CD4-positive, alpha-beta T cell treated with Interleukin-4 for 4 hours (primary cell): ENCODE measurements at regions not wholly inside any gene's neighbourhood (a gene's known extent, or its start where the extent isn't known, plus 50 kb on each side); places are given as distances from the start of the nearest gene placed in this dataset.

Experiments used
- DNase-seq: peaks from one replicate; pipeline ENCODE4 v3.0.0-alpha.2; 2020

DNA sequence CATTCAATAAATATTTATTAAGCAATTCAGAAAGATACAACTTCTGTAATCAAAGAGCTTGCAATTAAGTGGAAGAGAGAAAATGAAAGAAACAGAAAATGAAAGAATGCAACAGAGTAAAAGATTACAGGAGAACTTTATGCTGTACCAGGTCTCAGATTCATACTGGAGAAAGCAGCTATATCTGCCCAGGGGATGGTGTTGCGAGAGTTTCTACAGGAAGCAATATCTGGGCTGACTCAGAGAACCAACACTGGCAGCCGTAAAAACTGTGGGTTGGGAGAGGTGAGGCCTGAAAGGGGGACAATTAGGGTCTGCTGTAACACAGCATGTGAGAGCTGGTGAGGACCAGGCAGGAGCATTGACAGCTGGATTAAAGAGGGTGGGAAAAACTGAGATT, 256.7 kb upstream of the TCF21 start:
- DNase-seq: no peak

DNA sequence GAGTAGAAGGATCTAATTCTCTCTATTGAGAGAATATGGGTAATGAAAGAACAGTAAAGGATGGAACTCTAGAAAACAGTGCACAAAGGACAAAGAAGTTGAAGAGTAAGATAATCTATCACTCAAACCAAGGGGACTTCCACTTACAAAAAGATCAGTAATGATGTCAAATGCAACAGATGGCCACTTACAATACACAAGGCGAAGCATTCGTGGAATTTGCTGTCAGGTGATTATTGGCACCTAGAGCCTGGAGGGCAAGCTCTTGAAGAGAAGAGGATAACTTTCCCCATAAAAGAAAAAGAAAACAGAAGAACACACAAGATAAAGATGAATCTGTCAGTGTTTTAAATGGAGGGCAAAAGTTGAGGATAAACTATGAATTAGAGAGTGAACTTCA, 256.0 kb upstream of the TCF21 start:
- no peak for DNase-seq

GRCh38 chr6:133634474-133634873, 254.4 kb upstream of the TCF21 start:
- no peak for DNase-seq

DNA sequence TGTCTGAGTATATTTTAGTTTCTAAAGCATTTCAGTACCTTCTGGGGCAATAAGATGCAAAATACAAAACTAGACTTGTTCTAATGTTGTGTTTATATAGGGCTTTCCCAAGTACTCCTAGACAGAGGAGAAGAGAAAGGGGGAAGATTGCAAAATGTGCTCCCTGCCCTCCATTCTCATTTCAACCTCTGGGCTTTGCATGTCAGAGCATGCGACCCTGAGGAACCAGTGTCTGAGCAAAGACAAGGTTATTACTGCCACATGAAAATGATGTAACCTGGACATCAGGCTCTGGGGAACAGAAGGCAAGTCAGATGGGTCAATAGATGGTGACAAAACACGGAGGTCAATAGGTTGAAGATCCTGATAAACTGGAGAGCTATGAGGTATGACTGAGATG, 253.5 kb upstream of the TCF21 start:
- no peak for DNase-seq

DNA sequence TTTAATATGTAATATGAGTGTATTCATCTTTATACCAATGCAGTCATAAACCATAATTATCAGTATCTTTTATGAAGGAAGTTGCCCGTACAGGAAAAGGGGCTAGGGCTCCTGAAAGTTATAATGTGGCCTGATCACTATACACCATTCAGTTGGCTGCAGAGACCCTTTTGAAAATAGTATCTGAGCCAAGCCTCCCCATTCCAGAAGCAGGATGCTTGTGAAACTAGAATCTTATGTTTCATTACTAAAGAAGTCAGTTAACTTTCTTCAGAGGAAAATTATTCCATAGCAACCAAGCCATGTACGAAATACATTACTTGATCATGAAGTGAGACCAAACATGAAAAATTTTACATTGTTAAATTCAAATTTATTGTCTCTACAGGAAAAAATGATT, 251.5 kb upstream of the TCF21 start:
- DNase-seq: no peak

DNA sequence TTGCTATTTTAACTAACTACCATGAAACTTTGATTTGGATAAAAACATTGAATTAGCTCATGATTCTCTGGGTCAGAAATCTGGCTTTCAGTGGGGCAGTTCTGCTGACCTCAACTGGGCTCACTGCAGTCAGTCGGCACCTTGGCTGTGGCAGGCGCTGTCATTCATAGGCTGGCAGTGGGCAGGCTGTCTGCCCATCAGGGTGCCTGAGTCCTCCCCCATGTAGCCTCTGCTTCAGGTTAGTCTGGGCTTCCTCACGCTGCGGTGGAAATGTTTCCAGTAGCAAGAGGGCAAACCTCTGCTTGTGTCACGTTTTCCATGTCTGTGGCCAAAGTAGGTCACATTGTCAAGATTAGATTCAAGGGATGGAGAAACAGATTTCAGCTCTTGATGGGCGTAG, 251.0 kb upstream of the TCF21 start:
- DNase-seq: no peak

- DNase-seq: no peak
These were observed 247.8 kb upstream of the TCF21 start for GRCh38 chr6:133641104-133641503.

DNA sequence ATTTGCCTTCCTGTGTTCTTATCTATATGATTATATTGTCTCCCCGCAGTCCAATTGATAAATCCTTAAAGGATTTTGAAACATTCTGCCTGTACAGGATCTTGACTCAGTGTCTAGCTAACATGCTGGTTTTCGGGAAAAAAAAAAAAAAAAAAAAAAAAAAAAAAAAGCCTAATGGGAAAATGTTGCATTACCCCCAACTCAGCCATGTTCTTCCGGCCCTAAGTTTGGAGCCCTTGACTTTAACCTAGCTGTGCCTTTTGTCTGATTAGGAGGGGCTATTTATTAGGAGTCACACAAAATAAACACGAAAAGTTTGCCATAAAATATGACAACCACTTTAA, 244.4 kb upstream of the TCF21 start:
- no peak for DNase-seq

- no peak for DNase-seq
These were observed 243.9 kb upstream of the TCF21 start for GRCh38 chr6:133644892-133645619.

DNA sequence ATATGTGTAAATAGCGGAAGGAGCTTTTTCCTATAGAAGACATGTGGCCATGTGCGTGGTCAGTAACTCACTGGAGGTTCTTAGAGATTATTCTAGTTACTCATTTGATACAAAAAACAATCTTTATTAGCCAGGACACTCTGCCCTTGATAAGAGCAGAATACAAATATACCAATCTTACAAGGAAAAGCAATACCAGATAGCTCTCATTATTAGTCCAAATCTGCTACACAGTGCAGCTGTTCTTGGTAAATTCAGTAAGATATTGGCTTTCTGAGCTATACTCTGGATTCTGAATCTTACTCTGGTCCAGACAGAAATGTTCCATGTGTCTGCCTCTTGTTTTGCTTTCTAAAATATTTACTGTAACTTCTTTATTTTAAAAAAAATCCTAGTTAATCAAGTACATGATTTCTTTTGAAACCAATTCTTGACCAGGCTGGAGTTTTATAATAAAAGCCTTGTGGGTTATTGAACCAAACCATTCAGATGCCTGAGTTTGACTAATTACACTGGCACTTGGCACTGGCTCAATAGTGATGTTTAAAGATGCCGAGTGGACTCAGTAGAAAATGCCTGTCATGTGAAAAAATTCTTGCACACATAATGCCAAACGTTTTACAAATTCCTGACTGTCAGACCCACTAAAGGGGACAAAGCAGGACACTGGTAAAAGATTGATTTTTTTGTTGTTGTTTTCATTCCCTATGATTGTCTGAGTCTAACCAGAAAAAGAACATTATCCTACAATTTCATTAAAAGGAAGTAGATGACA, 242.8 kb upstream of the TCF21 start:
- no peak for DNase-seq

DNA sequence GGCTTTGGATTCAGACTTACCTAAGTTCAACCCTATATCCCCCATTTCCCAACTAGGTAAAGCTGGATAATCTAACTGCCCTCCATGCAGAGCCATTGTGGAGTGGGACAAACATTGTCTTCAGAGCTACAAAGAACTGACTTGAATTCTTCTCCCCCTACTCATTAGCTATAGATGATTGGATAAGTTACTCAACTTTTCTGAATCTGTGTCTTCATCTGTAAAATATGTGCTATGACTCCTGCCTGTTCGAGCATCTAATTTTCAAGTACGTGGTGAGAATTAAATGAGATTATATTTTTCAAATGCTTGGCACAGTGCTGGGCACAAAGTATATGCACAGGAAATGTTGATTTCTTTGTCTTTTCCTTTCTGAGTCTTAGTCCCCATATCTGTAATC, 240.3 kb upstream of the TCF21 start:
- no peak for DNase-seq

GRCh38 chr6:133671376-133671775, 217.5 kb upstream of the TCF21 start:
- DNase-seq: no peak

- DNase-seq: no peak
These were observed 215.9 kb upstream of the TCF21 start for GRCh38 chr6:133673056-133673455.

DNA sequence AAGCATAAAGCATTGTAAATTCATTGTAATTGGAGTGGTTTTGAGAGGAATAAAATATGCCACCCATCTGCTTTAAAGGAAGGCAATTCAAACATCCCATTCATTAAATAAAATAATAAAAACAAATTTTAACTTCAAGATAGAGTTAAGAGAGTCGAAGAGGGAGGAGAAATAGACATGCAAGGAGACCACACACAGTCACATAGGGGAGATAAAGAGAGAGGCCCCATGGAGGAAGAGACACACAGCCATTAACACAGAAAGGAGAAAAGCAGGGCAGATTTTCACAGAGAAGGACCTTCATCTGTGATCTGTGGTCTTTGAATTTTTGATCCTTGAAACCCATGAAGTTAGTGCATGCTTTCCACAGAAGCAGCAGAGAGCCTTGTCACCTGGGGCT, 214.3 kb upstream of the TCF21 start:
- no peak for DNase-seq

DNA sequence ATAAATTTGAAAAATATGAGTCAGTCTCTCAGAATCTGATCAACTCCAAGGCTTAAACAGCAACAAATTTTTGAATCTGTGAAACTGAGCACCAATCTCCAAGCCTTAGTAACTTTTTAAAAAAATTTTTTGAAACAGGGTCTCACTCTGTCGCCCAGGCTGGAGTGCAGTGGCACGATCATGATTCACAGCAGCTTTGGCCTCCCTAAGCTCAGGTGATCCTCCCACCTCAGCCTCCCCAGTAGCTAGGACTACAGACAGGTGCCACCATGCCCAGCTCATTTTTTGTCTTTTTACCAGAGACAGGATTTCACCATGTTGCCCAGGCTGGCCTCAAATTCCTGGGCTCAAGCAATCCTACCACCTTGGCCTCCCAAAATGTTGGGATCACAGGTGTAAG, 207.9 kb upstream of the TCF21 start:
- no peak for DNase-seq

- no peak for DNase-seq
These were observed 207.0 kb upstream of the TCF21 start for GRCh38 chr6:133681891-133682290.

- DNase-seq: no peak
These were observed 206.2 kb upstream of the TCF21 start for GRCh38 chr6:133682506-133683307.

DNA sequence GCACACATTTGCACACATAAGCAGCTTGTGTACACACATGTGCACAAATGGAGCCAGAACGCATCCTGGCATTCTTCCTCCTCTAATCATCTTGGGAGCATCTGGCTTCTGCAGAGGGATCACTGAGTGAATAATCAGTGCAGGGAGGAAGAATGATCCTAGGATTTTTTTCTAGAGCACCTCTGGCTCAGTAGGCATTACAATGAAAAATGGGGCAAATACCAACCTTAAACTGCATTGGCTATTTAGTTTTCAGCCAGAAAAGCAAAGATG, 205.7 kb upstream of the TCF21 start:
- no peak for DNase-seq

GRCh38 chr6:133683606-133684005, 205.3 kb upstream of the TCF21 start:
- no peak for DNase-seq

- no peak for DNase-seq
These were observed 200.0 kb upstream of the TCF21 start for GRCh38 chr6:133688705-133689492.

DNA sequence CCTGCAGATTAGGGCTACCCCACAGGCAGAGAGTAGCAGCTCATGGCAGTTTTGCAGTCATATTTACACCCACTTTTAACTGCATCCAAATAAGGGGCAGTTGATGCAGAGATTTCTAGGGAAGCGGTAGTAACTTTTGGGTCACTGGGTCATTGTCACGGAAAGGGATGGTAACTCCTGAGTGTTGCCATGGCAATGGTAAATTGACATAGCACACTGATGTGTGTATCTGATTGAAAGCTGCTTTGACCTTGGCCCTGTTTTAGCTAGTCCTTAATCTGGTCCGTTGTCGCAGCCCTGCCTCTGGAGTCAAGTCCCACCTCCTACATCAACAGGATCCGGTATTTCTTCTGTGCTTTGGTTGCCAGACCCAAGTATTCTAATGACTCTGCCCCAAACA, 199.1 kb upstream of the TCF21 start:
- DNase-seq: no peak

DNA sequence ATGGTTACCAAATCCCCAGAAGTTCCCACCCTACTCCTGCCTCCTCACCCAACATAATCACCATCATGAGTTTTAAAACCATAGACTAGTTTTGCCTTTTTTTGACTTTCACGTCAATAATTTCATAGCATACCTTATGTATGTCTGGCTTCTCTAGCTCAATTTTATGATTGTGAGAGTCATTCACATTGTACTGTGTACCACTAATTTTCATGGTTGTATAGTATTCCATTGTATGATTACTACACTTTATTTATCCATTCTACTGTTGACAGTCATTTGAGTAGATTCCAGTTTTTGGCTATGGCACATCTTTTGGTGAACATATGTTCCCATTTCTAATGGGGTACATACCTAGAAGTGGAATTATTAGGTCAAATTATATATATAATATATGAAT, 195.3 kb upstream of the TCF21 start:
- no peak for DNase-seq

- DNase-seq: no peak
These were observed 191.7 kb upstream of the TCF21 start for GRCh38 chr6:133697185-133697584.
